Stomach (tissue), 8 donors: ENCODE measurements at regions not wholly inside any gene's neighbourhood (a gene's known extent, or its start where the extent isn't known, plus 50 kb on each side); places are given as distances from the start of the nearest gene placed in this dataset.

ENCODE experiments used
- DNase-seq, 2 donors: peaks; one replicate each; pipeline versions ENCODE4 v3.0.0 to v3.0.0-alpha.2; 2013 to 2019
- H3K27ac ChIP-seq, 5 donors: fragments of 200-600 bp in 4 of 5; sonication (generic) in 4 of 5; one replicate each; pipeline ENCODE4 v1.5.1; 2013 to 2019; ENCODE audit warnings: mild to moderate bottlenecking in 1 of 5, moderate library complexity in 1 of 5
- H3K27me3 ChIP-seq, 3 donors: fragments of 200-600 bp; sonication (generic); one replicate each; pipeline ENCODE4 v1.5.1; 2017 to 2019; ENCODE audit warnings: mixed run types in 1 of 3
- H3K36me3 ChIP-seq, 4 donors: fragments of 200-600 bp; sonication (generic); 1 replicate in 3 of 4; 2 replicates in 1 of 4; pipeline ENCODE4 v1.5.1; 2016 to 2019
- H3K4me1 ChIP-seq, 4 donors: fragments of 200-600 bp; sonication (generic); one replicate each; pipeline ENCODE4 v1.5.1; 2016 to 2019
- H3K4me3 ChIP-seq, 4 donors: fragments of 200-600 bp; sonication (generic) in 3 of 4; one replicate each; pipeline ENCODE4 v1.5.1; 2016 to 2019; ENCODE audit warnings: mild to moderate bottlenecking in 1 of 4
- H3K9me3 ChIP-seq, 4 donors: fragments of 200-600 bp; sonication (generic); one replicate each; pipeline ENCODE4 v1.5.1; 2016 to 2019
- EP300 ChIP-seq: sonication (generic); formaldehyde crosslinking; IDR thresholded peaks from one replicate; pipeline ENCODE4 v1.6.1; 2017; ENCODE audit warnings: antibody characterized with exemption
- POLR2A ChIP-seq, 4 donors: fragments of 450-650 bp; IDR thresholded peaks; one replicate each; pipeline ENCODE4 v1.6.1; 2016; ENCODE audit warnings: antibody characterized with exemption in 4 of 4, control low read depth in 2 of 4, mild to moderate bottlenecking in 1 of 4, moderate library complexity in 1 of 4
- POLR2AphosphoS5 ChIP-seq, 3 donors: sonication (generic); formaldehyde crosslinking; IDR thresholded peaks; one replicate each; pipeline ENCODE4 v1.6.1; 2016; ENCODE audit warnings: antibody characterized with exemption in 3 of 3
- WGBS, 5 donors: extraction: QIAGEN DNeasy Blood & Tissue Kit in 3 of 5; methylation state at CpG; one replicate each; pipeline versions ENCODE4 v1.1.5 to v1.1.7; 2013 to 2018; 5-methylcytosine and 5-hydroxymethylcytosine counted together
- intact Hi-C: fragments of 100-400 bp; cut with DNase I; formaldehyde crosslinking; loops from one replicate; pipeline ENCODE4 v1.15.1; 2023; ENCODE audit warnings: low total_unique reads
- TF ChIP-seq, protein P1 (sequence below), 7 experiments: fragments of 450-650 bp in 4 of 7; fragments of 200-600 bp in 3 of 7; sonication (generic) in 3 of 7; IDR thresholded peaks; one replicate each; pipeline ENCODE4 v1.5.1; 2016 to 2019; ENCODE audit warnings: antibody characterized with exemption in 7 of 7, control low read depth in 2 of 7, mild to moderate bottlenecking in 1 of 7
- donor health status: healthy with polysubstance abuse.
- donor health status: Bipolar disorder and iron deficiency.
- donor health status: healthy.

DNA sequence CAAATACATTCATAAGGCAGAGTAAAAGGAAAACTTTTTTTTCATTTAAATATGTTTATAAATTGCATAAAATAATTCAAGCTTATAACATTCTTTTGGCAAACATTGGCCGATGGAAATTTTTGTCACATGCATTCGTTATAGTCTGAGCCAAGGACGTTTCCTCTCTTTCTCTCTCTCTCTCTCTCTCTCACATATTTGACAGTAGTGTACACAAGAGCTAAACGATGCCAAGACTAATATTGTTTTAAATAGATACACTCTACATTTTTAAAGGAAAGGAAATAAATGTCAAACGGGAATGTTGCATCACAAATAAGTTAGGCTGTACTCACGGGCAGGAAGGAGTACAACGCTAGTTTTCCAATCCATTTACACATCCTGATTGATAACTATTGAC lies 251.1 kb upstream of the SMIM21 start:
- Histone ChIP-seq H3K4me1 (peaks cover 0 to 11% (median 3%) of the 10 kb centered on the region in 4 donors), H3K27me3 (no peaks in the 10 kb centered on the region), H3K4me3 (no peak overlapping the region), H3K36me3 (no peaks in the 10 kb centered on the region), H3K27ac (no peak overlapping the region), H3K9me3 (peaks cover 0 to 7% (median 3%) of the 10 kb centered on the region in 4 donors)
- 8 to 23% (median 13%) methylated on average over 7 of the region's 7 CpGs for WGBS, 5 donors
- intact Hi-C loops: no loop called here
- TF ChIP-seq POLR2AphosphoS5 (IDR thresholded peaks at IDR 0.05) (no peak), POLR2A (IDR thresholded peaks at IDR 0.05) (no peak), EP300 (no peak)
- TF ChIP-seq, protein P1, sequence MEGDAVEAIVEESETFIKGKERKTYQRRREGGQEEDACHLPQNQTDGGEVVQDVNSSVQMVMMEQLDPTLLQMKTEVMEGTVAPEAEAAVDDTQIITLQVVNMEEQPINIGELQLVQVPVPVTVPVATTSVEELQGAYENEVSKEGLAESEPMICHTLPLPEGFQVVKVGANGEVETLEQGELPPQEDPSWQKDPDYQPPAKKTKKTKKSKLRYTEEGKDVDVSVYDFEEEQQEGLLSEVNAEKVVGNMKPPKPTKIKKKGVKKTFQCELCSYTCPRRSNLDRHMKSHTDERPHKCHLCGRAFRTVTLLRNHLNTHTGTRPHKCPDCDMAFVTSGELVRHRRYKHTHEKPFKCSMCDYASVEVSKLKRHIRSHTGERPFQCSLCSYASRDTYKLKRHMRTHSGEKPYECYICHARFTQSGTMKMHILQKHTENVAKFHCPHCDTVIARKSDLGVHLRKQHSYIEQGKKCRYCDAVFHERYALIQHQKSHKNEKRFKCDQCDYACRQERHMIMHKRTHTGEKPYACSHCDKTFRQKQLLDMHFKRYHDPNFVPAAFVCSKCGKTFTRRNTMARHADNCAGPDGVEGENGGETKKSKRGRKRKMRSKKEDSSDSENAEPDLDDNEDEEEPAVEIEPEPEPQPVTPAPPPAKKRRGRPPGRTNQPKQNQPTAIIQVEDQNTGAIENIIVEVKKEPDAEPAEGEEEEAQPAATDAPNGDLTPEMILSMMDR (IDR thresholded peaks at IDR 0.05): no peak
- DNase-seq: peak in 1 of 2 donors; percentile 58

DNA sequence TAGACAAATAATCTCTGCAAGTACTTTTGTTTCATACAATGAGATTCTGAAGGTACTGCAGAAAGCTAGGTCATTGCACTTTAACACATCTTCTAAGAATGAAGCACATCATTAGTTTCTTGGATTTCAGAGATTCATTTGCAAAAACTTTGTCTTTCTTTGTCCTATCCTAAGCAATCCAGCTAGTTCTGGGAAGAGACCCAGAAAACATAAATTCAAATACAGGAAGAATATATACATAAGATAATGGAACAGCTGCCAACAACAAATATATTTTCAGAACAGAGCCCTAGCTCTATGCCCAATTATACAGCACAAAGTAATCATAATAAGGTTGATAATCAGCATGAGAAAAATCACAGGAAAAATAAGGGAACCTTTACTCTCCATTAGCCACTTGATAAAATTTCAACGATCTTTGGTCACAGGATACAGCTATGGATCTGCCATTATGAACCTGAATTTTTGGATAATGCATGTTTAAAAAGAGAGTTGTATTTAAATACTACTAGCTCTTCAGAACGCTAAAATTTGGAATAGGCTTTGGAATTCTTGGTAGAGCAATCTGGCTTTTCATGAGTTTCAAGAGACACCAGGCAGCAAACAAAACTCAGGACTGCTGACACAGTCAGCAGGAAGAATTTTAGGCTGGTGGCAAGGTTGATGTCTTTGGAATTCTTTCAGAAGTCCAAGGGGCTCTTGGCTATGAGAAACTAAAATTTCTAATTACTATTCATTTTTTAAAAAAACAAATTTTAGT lies 250.4 kb upstream of the SMIM21 start:
- intact Hi-C loops: no loop called here
- Histone ChIP-seq H3K4me3 (no peak overlapping the region), H3K4me1 (peaks cover 0 to 11% (median 3%) of the 10 kb centered on the region in 4 donors), H3K36me3 (no peaks in the 10 kb centered on the region), H3K27ac (no peak overlapping the region), H3K9me3 (peaks cover 0 to 7% (median 3%) of the 10 kb centered on the region in 4 donors), H3K27me3 (no peaks in the 10 kb centered on the region)
- WGBS, 5 donors: 38 to 61% (median 47%) methylated on average over 2 of the region's 2 CpGs
- TF ChIP-seq EP300 (no peak), POLR2AphosphoS5 (IDR thresholded peaks at IDR 0.05) (no peak), POLR2A (IDR thresholded peaks at IDR 0.05) (no peak)
- TF ChIP-seq, protein P1 (IDR thresholded peaks at IDR 0.05): no peak
- no peak for DNase-seq

DNA sequence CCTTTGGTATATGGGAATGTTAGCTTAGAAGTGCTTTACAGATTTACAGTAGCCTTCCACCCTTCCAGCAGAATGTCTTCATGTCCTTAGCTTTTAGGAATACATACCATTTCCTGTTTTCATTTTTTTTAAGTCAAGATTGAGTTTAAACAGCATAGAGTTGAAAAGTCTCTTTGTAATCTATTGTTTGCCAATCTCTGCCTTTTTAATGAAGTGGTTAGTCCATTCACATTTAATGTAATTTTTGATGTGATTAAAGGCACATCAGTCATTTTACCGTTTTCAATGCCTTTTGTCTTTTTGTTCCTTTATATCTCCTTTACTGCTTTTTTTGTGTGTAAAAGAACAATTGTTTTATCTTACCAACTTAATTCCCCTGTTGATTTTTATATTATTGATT lies 233.4 kb upstream of the SMIM21 start:
- TF ChIP-seq EP300: no peak
- TF ChIP-seq, protein P1 (IDR thresholded peaks at IDR 0.05): no peak
- TF ChIP-seq POLR2AphosphoS5 (IDR thresholded peaks at IDR 0.05): no peak
- TF ChIP-seq POLR2A (IDR thresholded peaks at IDR 0.05): no peak
- intact Hi-C loops: no loop called here
- H3K4me1 ChIP-seq: no peaks in the 10 kb centered on the region
- H3K27me3 ChIP-seq: no peaks in the 10 kb centered on the region
- no peak overlapping the region for H3K4me3 ChIP-seq
- no peak for DNase-seq
- WGBS, 5 donors: 50 to 71% (median 66%) methylated on average over 1 of the region's 1 CpG
- no peaks in the 10 kb centered on the region for H3K36me3 ChIP-seq
- H3K27ac ChIP-seq: no peak overlapping the region
- peaks cover 0 to 19% (median 7%) of the 10 kb centered on the region in 4 donors for H3K9me3 ChIP-seq

DNA sequence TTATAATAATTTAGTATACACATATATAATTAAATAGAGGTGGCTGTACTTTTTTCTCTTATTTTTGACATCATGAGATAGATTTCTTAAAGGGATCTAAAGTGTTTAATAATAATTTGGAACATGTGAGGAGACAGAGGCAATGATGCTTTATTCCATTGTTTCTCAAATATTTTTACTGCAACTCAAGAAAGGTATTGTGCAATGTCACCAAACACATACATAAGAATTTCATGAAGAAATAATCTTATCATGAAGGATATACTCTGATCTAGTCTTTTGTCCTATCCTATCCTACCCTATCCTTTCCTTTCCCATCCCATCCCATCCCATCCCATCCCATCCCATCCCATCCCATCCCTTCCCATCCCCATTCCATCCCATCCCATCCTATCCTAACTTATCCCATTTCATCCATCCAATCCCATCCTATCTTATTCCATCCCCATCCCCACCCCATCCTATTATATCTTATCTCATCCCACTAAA lies 232.1 kb upstream of the SMIM21 start:
- Histone ChIP-seq H3K9me3 (peaks cover 0 to 19% (median 7%) of the 10 kb centered on the region in 4 donors), H3K36me3 (no peaks in the 10 kb centered on the region), H3K27me3 (no peaks in the 10 kb centered on the region), H3K27ac (no peak overlapping the region), H3K4me1 (peaks cover 0 to 10% (median 2%) of the 10 kb centered on the region in 4 donors), H3K4me3 (no peak overlapping the region)
- intact Hi-C loops: no loop called here
- DNase-seq: no peak
- TF ChIP-seq, protein P1 (IDR thresholded peaks at IDR 0.05): no peak
- no peak for TF ChIP-seq EP300
- no peak for TF ChIP-seq POLR2AphosphoS5 (IDR thresholded peaks at IDR 0.05)
- no peak for TF ChIP-seq POLR2A (IDR thresholded peaks at IDR 0.05)
